GM19452 (cell line): ENCODE measurements at regions not wholly inside any gene's neighbourhood (a gene's known extent, or its start where the extent isn't known, plus 50 kb on each side); places are given as distances from the start of the nearest gene placed in this dataset.

ENCODE experiments used
- ATAC-seq: cut with Tn5 transposase; IDR thresholded peaks from one replicate; pipeline ENCODE4 v1.9.1; 2021; ENCODE audit not compliant: unreplicated experiment

DNA sequence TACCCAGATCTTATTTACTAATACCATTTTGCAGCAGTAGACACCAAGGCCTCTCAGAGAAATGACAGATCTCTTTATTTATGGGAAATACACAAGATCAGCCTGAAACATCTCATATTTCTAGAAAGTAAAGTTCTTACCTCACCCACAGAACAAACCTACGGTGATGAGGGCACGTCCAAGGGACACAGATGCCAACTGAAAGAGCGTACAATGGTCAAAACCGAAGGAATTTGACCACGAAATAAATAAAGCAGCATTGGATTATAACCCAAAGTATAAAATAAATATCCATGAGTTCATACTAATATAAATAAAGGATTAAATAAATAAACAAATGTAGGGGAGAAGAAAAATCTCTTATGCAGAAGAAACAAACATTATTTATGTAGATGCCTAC, 747.0 kb downstream of the TNS3 start:
- no peak for ATAC-seq

DNA sequence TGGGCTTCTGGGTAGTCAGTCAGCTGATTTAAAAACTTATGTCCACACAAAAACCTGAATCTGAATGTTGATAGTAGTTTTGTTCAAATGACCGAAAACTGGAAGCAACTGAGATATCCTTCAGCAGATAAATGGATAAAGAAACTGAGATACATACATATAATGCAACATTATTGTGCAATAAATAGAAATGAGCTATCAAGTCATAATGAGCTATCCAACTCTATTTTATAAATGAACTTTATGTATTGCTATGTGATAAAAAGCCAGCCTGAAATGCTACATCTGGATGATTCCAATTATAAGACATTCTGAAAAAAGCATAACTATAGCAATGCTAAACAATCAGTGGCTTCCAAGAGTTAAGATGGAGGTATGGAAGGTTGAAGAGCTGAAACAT, 748.7 kb downstream of the TNS3 start:
- ATAC-seq: no peak

DNA sequence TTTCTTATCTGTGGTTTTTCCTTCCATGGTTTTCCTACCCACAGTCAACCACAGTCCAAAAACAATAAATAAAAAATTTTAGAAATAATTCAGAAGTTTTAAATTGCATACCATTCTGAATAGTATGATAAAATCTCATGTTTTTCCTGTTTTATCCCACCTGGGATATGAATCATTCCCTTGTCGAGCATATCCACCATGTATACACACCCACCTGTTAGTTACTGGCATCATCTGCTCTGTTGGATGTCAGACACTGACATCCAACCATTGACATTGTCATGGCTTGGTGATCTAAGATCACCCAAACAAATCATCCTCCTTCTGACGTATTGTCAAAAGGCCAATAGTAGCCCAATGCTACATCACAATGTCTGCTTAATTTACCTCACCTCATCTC, 749.8 kb downstream of the TNS3 start:
- no peak for ATAC-seq

DNA sequence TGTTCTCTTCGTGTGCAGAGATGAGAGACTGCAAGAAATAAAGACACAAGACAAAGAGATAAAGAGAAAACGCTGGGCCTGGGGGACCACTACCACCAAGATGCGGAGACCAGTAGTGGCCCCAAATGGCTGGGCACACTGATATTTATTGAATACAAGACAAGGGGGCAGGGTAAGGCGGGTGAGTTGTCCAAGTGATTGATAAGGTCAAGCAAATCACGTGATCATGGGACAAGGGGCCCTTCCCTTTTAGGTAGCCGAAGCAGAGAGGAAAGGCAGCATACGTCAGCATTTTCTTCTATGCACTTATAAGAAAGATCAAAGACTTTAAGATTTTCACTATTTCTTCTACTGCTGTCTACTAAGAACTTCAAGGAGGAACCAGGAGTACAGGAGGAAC, 762.1 kb downstream of the TNS3 start:
- no peak for ATAC-seq

DNA sequence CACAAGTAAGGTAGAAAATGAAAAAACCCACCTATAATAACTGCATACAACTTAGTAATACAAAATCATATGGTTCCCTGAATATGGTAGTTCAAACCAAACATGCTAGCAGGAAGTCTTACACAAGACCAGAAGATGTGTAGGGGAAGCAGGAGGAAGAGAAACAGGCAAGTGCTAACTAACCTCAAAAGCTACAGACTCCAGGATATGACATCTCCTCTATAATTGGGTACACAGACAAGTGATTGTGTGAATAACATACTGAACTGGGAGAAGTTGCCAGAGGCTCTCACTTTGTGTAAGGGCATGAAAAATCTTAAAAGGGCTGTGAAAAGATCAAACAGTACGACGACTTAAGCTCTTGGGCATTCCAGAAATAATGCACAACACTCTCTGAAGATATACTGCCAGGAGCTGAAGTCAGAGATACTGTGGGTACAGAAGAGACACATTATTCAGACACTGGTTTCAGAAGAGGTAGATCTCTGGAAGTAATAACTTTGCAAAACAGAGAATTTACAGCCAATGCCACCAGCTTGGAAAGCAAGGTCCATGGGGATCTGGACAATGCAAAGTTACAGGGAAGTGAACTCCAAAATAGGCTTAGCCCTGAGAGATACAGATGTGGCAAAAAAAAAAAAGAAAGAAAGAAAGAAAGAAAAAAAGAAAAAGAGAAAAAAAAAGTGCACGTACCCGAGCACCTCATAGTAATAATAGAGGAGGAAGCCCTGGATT, 767.2 kb downstream of the TNS3 start:
- ATAC-seq: no peak

DNA sequence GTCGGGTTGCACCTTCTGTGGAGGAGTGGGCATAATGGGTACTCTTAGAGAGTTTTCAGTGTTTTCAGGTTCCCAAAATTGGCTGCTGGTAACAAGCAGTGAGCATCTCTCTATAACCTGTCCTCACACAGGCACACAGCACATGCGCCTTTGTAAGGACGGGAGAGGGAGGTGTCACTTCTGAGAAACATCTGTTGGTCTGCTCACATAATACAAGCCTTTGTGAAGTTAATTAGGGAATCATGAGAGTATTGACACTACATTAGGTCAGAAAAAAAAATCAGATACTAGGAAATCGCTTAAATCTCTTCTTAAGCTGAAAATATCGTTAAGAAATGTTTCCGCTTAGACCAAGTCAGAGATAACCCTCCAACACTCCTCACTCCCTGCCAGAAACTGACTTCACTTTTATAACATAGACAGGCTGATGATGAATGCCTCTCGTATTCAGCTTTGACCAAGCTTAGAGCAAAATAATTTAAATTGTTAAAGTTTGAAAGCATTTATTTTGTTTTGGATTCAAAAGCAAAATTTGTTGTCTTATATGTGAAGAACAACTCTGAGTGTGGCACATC, 769.7 kb downstream of the TNS3 start:
- ATAC-seq: no peak

DNA sequence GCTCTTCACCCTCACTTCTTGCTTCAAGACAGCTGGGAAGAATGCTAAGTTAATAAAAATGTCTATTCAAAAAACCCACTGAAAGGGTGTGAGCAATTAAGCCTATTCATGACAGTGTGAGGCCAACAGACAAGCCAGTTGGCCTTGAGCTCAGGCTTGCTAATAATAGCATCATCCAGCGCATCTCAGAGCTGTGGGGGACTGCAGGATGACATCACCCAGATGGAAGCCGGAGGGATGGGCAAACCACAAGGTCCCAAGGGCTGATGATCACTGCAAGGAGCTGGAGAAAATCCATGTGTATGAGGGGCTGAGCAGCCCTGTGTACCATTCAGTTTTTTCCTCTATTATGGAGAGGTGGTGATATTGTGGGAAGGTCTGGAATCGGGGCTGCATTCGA, 770.4 kb downstream of the TNS3 start:
- no peak for ATAC-seq

DNA sequence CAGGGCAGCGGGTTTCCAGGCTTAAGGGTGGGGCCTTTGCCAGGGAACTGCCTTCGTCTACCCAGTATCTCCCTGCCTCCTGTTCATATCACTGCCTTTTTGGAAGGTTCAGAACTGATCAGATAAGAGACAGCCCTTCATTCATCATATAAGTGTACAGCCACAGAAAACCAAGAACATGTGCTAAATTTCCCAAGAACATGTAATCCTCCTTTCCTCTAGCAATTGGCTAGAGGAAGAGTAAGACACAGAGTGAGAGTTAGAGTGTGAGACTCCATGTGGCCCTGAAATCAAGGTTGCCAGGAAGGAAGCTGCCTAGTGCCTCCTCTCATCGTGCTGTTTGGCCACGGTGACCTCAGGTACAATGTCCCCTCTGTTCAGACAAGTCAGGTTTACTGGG, 770.9 kb downstream of the TNS3 start:
- no peak for ATAC-seq

DNA sequence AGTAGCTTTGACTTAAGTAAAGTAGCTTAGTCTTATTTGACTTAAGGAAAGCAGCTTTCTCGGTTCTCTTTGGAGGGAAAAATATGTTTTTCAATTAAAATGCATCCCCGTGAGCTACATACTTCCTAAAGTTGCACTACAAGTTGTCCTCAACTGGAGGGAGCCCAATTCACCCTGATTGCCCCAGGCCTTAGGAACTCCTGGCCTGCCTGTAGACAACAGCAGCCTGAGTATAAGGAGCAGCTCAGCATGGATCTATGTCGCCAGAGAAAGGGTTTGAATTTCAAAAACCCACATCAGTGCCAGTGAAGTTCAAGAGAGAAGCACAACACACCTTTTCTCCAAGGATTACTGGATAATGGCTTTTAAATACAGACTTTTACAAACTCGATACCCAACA, 772.0 kb downstream of the TNS3 start:
- no peak for ATAC-seq

DNA sequence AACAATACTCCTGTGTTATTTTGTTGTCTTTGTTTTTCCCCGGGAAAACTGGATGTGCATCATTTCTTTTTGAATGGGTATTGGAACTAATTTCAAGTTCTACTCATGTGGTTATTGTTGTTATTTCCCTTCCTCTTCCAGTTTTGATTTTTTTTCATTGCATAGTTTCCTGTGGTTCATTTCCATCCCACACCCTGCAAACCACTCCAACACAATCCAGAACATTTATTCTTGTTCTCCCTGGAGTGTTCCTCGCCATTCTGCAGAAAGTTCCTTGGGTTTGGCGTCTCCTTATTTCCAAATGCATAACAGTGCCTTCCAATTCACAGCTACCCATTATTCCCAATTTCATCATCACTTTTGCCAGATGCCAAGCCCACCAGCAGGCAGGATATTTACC, 775.1 kb downstream of the TNS3 start:
- no peak for ATAC-seq

DNA sequence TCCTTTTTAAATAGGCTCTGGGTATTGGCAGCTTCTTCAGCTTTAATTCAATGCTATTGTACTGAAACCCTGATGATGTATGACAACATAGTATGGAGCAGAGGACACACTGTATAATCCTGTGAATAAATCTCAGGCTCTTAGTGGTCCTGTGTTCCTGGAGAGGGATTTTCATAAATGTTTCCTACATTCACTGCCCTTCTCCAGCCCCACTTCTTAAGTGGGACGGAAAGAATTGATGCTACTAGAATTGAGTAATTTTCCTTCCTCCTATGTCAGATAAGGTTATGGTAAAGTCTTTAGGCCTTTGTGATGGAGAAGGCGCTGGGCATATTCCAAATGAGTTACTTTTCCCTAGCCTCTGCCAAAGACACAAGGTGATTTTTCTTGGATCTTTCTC, 779.4 kb downstream of the TNS3 start:
- no peak for ATAC-seq

DNA sequence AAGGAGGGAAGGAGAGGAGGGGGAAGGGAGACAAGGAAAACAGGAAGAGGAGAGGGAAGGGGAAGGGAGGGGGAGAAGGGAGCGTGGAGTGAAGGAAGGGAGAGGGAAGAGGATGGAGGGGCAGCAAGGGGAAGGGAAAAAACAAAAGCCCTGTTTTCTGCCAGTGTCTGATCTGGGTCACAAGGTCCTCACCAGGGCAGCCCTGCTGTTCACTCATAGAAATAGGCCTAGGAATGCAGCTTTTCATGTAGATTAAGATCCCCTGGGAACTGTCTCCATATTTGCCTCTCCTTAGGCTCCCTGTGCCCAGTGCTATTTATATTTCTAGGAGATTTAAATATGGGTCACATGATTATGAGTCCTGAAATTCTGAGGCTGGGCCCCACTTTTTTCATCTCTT, 790.7 kb downstream of the TNS3 start:
- no peak for ATAC-seq

DNA sequence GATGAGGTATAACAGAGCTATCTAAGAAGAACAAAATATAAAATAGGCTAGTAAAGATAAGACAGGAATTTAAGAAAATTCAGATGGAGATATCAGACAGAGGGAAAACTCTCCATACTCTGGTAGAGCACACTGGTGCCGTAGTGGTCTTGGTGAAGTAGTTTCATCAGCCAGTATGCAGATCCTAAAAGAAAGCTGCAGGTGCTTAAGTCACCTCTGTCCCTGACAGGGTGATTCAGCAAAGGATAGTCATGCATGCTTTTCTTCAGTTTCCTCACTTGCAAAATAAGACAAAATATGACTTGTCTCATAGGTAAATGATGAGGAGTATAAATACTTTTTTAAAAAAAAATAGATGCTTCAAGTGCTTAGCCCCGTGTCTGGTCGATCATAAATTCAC, 794.9 kb downstream of the TNS3 start:
- no peak for ATAC-seq

DNA sequence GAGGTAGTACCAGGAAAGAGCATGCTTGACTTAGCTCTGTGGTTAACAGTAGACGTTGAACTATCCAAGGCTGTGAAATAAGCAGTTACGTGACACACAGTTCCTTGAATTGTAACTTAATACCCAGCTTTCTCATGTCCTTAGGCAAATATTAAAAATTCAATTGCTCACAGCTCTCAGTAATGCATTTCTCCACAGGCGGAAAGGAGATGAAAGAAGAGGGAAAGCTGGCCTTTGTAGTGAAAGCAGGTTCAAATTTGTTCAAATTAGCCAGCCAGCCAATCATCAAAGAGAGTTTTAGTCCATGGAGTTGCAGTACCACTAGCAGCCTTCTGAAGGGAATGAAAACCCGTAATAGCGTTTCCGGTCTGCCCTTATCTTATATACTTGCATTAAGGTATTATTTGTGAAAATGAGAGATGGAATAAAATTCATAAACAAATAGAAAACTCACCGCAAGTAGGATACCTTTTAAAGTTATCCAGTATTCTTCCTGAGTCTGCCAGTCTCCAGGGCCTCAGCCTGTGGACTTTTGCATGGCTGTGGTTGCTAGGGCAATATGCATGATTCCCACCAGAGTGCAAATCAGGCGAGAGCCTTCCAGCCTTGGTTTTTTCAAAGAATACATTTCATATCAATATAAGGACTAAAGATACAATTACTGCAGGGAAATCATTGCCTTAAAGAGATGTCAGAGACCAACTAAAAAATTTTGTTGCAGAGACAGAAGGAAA, 795.5 kb downstream of the TNS3 start:
- ATAC-seq: no peak

DNA sequence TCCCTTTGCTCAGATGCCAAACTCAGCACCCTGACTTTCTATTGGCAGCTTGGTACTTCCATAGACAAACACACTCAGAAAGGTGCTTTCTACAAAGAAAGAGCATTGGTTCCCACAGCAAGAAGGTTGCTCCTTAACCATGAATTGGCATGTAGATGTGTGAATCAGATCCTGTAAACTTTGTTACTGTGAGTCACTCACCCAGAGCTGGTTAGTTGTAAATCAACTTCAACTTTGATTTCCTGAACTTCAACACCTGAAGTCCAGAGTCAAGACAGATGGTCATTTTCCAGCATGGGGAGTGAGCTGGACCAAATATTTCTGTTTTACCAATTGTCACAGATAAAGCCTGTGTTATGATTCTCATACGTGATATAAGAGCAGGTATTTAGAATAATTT, 797.2 kb downstream of the TNS3 start:
- ATAC-seq: no peak

DNA sequence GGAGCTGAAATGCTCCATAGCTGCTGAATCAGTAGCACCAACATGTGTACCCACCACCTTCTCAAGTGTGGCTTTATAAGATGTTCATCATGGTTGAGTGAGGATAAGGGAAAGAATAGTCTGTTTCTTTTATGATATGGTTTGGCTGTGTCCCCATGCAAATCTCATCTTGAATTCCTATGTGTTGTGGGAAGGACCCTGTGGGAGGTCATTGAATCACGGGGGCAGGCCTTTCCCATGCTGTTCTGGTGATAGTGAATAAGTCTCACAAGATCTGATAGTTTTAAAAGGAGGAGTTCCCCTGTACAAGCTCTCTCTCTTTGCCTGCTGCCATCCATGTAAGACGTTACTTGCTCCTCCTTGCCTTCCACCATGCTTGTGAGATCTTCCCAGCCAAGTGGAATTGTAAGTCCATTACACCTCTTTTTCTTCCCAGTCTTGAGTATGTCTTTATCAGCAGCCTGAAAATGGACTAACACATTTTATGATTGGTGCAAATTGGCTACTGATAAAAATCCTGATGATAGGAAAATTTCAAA, 799.9 kb downstream of the TNS3 start:
- ATAC-seq: no peak

DNA sequence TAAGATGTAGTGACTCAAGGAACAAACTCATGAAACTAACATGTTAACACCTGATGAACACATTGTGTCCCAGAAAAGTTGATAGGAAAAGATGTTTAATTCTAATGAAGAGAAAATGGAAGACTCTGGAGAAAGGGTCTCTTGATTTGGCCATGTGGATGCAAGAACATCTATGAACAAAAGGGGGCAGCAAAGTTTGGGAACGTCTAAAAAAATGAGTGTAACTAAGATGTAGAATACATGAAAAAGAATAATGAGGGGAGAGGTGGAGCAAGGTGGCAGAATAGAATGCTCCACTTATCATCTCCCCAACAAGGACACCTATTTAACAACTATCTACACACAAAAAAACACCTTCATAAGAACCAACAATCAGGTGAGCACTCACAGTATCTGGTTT, 805.1 kb downstream of the TNS3 start:
- no peak for ATAC-seq

DNA sequence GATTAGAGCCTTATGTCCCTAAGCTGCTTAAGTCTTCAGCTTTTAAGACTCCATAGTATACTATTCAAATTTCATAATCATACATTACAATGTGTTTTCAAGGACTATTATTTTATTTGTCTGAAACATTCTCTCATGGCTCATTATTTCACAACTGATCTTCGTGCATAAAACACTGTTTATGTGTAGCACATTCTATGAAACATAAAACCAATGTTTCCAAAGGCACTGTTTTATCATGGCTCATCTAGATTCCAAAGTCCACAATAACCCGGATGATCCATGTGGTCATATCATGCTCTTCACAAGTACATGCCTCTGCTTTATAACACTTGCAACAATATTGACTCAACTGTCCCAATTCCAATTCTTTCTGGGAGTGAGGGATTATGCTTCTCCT, 806.1 kb downstream of the TNS3 start:
- no peak for ATAC-seq

DNA sequence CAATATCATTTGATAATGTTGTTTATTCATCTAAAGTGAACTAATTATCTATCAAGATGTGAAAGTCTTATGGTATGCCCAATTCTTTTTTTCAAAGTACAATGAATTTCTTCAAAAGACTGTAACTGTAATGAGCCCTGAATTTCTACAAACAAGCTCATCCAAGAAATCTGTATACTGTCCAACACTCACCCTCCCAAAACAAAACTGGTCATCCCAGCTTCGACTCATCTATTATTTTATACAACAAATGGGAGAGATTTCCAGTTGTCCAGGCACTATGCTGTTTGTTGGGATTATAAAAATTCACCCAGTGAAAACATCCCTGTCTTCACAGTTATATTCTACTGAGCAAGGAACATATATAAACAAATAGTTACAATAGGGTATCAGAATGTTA, 806.9 kb downstream of the TNS3 start:
- ATAC-seq: no peak

DNA sequence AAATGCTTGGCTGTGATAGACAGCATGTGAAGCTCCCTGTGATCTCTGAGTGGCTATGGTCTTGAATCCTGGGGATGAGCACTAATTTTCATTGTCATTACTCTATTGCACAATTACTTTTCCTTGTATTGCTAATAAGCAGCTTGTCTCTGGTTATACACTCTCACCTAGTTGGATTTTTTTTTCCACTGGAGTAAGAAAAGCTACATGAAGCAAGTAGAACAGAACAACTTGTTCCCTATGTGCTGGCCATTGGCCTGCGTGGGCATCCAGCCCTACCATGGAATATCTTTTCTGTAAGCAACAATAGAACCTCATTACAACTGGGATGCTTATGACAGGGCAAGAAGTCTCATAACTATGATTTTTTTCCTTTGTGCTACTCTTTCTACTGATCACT, 807.4 kb downstream of the TNS3 start:
- ATAC-seq: no peak

DNA sequence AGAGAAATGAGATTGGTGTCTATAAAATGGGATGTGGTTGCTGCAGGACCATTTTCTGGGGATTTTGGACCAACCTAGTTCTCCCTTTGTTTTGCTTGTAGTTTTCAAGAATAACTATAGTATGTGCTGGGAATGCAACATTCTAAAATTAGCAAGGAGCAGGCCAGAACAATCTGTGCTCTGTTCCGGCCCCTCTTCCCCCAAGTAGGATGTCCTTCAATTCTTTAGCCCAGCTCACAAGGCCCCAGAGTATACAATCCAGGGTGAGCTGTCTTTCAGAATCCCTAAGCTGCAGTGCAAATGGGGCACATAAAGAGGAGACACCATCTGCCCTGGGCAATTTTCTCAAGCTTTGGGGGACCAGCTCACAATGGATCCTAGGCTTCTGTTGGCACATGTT, 809.1 kb downstream of the TNS3 start:
- no peak for ATAC-seq

DNA sequence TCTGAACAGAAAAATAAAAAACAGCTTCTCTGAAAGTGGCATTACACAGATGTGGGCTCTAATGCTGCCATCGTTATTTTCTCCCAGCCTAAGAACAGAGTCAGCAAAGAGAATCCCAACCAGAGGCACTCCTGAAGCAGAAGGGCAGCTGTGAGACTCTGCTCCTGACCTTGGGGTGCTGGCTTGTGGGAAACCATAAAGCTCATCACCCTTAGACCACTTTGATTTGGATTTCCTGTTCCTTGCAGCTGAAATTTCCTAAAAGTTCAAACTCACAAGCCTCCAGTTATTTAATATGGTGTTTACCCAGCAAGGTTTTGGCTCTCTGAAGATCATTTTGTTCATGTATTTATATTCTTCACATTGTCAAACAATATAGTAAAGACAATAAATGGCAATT, 814.8 kb downstream of the TNS3 start:
- no peak for ATAC-seq
